RWPE1 (cell line): ENCODE measurements at regions not wholly inside any gene's neighbourhood (a gene's known extent, or its start where the extent isn't known, plus 50 kb on each side); places are given as distances from the start of the nearest gene placed in this dataset.

Source experiments
- CTCF ChIA-PET: fragments of 350-600 bp; sonication (Branson Sonifier 250); formaldehyde crosslinking; extraction: SDS; loops from one replicate; lab custom pipeline; 2021; lab: Yijun Ruan, JAX
- POLR2A ChIA-PET: fragments of 400-600 bp; formaldehyde crosslinking; extraction: SDS; loops from one replicate; lab custom pipeline; 2020; ENCODE audit warnings: antibody characterized with exemption; ENCODE audit not compliant: low non-redundant PET; lab: Yijun Ruan, JAX
- DNase-seq: peaks from one replicate; pipeline ENCODE4 v3.0.0; 2012; ENCODE audit warnings: low spot score
- H3K27ac ChIP-seq: fragments of 450-650 bp; 2 replicates; pipeline ENCODE4 v1.5.1; 2017
- TF ChIP-seq, protein P1 (sequence below): fragments of 450-650 bp; conservative IDR thresholded peaks from 2 replicates; pipeline ENCODE4 v1.5.1; 2017; ENCODE audit warnings: low read depth, mild to moderate bottlenecking

DNA sequence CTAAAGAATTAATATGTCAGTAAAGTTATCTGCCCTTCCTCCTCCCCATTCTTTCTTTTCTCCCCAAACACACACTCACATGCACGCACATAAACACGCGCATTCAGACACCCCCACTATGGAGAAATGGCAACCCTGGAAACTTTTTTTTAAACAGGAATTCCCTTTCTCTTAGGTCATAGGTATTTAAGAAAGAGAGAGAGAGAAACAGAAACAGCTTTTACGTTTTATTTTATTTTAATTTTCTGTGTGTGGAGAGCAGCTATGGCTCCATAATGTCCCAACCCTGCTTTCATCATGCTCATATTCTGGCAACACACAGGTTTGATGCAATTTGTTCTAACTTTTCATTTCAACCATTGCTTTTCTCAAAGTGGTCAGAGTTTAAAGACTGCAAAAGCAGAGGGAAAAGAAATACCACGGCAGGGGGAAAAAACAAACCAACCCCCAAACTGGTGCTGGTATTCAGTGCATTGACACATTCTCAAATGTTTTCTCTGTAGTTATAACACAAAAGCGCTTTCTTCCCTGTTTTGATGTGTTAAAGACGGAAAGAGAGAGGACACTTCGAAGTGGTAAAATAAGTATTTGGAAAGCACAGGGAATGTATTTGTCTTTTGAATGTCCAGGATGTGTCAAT, 126.0 kb upstream of the TMEM161B start:
- DNase-seq: no peak
- TF ChIP-seq, protein P1, sequence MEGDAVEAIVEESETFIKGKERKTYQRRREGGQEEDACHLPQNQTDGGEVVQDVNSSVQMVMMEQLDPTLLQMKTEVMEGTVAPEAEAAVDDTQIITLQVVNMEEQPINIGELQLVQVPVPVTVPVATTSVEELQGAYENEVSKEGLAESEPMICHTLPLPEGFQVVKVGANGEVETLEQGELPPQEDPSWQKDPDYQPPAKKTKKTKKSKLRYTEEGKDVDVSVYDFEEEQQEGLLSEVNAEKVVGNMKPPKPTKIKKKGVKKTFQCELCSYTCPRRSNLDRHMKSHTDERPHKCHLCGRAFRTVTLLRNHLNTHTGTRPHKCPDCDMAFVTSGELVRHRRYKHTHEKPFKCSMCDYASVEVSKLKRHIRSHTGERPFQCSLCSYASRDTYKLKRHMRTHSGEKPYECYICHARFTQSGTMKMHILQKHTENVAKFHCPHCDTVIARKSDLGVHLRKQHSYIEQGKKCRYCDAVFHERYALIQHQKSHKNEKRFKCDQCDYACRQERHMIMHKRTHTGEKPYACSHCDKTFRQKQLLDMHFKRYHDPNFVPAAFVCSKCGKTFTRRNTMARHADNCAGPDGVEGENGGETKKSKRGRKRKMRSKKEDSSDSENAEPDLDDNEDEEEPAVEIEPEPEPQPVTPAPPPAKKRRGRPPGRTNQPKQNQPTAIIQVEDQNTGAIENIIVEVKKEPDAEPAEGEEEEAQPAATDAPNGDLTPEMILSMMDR: no peak
- ChIA-PET POLR2A (no interaction called here), CTCF (no interaction called here)
- no peak overlapping the region for H3K27ac ChIP-seq

DNA sequence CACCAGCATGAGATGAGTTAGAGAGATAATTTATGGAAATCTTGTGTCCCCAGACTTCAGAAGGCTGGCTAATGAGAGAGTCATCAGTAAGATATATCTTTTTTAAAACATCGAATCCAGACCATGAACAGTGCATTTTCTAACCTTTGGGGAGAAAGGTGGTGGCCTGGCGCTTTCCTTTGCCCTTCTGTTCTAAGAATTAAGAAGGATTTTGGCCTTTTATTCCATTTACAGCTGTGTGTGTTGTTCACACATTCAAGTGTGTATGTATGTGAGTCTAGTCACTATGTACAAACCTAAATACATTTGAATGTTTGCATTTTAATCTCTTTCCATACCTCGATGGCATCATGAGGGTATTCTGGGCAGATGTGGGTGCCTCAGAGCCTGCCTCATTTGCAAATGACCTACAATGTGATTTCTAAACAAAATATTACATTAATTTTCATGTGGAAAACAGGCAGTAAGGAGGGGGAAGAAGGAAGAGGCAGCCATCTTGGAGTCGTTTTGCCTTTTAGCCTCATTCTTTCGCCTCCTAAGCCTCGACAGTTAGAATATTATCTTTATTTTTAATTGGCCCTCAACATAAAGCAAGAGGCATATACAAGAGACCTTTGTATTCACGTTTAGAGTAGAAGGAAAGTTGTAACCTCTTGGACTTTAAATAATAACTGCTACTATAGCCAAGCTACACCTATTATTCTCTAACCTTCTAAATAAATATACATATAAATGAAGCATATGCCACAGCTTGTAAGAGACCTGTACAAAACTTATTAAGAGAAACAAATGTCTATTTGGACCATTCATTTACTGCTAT, 125.3 kb upstream of the TMEM161B start:
- DNase-seq: no peak
- no peak overlapping the region for H3K27ac ChIP-seq
- TF ChIP-seq, protein P1: no peak
- CTCF ChIA-PET: interaction anchor here (0.7 kb wide), 1 partner anchor 10 kb away, joined by 3 read pairs; no protein-coding TSS in a partner anchor
- POLR2A ChIA-PET: no interaction called here

DNA sequence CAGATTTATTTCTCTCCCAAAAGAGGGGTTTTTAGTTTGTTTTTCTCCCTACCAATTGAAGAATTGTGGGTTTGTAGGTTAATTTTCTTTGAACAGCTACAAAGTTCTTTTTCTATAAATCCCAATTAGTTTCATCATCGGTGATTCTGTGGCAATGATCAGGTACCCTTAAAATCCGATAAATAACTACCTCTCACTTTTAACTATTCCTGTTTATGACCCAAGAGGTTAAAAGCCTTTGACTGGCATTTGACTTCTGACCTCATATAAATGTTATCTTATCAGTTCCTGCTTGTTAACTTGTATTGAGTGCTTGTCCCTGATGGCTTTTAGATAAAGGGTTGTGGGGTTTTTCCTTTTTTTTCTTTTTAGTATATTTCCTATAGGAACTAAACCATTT, 124.4 kb upstream of the TMEM161B start:
- DNase-seq: no peak
- ChIA-PET POLR2A (no interaction called here), CTCF (interaction anchor here (0.7 kb wide), 1 partner anchor 11 kb away, joined by 3 read pairs; no protein-coding TSS in a partner anchor)
- H3K27ac ChIP-seq: no peak overlapping the region
- TF ChIP-seq, protein P1: no peak

DNA sequence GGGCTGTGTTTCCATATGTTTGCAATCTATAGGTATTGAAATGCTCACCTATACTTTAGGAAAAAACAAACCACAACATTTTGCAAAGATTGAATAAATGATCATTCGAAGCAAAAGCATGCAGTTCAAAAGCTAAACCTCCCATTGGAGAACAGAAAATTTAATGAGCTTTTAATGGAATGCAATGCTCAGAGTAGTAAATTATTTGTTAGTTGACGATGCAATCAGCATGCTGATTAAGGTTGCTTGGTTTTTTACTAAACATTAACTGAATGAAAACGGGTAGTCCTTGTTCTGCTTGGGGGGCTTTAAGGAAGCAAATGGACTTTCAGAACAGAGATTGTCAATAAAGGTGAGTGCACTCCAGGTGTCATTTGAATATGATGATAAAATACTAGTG, 123.3 kb upstream of the TMEM161B start:
- ChIA-PET CTCF (no interaction called here), POLR2A (no interaction called here)
- DNase-seq: no peak
- TF ChIP-seq, protein P1: no peak
- no peak overlapping the region for H3K27ac ChIP-seq

DNA sequence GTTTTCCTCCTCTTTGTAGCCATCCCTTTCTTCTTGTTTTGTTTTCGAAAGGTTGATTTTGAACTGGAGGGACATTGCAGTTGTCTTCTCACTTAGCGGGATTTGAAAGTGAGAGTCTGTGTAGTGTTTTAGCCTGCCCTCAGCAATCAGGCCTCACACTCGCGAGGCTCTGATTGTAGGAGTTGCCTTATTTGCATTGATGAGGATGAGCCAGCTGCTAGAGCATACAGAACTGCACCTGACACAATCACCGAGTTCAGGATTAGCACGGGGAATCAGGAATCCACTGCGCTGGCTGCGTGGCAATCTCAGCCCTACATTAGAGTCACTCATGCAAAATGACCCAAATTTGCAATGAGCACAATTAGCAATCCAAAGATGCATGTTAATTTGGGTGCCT, 122.5 kb upstream of the TMEM161B start:
- CTCF ChIA-PET: interaction anchor here (0.7 kb wide), 1 partner anchor 11 kb away, joined by 3 read pairs; no protein-coding TSS in a partner anchor
- POLR2A ChIA-PET: no interaction called here
- TF ChIP-seq, protein P1: no peak
- DNase-seq: no peak
- H3K27ac ChIP-seq: no peak overlapping the region

DNA sequence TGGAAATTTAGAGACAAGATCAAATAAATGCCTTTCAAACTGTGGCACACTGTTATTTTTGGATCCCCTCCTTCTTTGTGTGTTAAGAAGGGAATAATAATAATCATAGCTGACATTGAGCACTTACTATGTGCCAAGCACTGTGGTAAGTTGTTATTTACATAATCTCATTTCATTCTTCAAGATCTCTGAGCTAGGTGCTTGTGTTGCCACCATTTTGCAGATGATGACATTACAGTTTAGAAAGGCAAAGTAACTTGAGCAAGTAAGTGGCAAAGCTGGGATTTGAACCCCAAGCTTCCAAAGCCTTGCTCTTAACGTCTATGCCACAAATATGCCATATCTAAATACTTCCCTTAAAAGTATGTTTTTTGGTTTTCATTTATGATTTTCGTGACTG, 121.8 kb upstream of the TMEM161B start:
- no peak overlapping the region for H3K27ac ChIP-seq
- ChIA-PET CTCF (interaction anchor here (0.5 kb wide), 1 partner anchor 186 kb away, joined by 3 read pairs; no protein-coding TSS in a partner anchor), POLR2A (no interaction called here)
- DNase-seq: no peak
- TF ChIP-seq, protein P1: no peak
